SK-N-MC (cell line): ENCODE measurements at regions not wholly inside any gene's neighbourhood (a gene's known extent, or its start where the extent isn't known, plus 50 kb on each side); places are given as distances from the start of the nearest gene placed in this dataset.

Source experiments
- FOXP2 ChIP-seq: optimal IDR thresholded peaks from 2 replicates; pipeline ENCODE3; 2011; ENCODE audit warnings: mild to moderate bottlenecking, moderate library complexity; ENCODE audit not compliant: insufficient read depth; ENCODE audit errors: extremely low read length, control extremely low read depth
- POLR2AphosphoS5 ChIP-seq: IDR thresholded peaks from 2 replicates; pipeline ENCODE4 v1.6.1; 2012; ENCODE audit warnings: mild to moderate bottlenecking, low read depth, low read length, borderline replicate concordance

- no peak for TF ChIP-seq FOXP2
- TF ChIP-seq POLR2AphosphoS5 = no peak
These were observed 110.5 kb downstream of the MANEA start for GRCh38 chr6:95687839-95688238.
